HG02840 (cell line): ENCODE measurements at regions not wholly inside any gene's neighbourhood (a gene's known extent, or its start where the extent isn't known, plus 50 kb on each side); places are given as distances from the start of the nearest gene placed in this dataset.

Experiments
- ATAC-seq: cut with Tn5 transposase; IDR thresholded peaks from one replicate; pipeline ENCODE4 v1.9.1; 2021; ENCODE audit warnings: mild to moderate bottlenecking, moderate library complexity, moderate number of reproducible peaks; ENCODE audit not compliant: unreplicated experiment, low FRiP score

DNA sequence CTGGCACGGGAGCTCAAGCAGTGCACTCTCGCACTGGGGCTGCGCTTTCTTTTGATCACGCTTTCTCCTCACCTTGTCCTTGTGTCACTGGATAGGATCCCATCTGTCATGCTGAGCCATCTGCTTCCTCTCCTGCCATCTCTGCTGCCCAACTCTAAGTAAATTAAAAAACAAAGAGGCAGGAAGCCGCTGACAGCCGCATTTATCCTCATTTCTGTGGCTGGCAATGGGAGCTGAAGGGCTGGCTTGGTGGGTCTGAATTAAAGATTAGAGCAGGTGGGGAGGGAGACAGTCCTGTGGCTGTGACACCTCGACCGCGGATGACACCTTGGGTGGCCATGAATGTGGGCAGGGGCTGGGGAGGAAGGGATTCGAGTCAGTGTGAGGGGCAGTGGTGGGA is 159.2 kb upstream of the ALDH1B1 start:
- no peak for ATAC-seq

GRCh38 chr9:38232895-38233294 is 159.6 kb upstream of the ALDH1B1 start:
- no peak for ATAC-seq

DNA sequence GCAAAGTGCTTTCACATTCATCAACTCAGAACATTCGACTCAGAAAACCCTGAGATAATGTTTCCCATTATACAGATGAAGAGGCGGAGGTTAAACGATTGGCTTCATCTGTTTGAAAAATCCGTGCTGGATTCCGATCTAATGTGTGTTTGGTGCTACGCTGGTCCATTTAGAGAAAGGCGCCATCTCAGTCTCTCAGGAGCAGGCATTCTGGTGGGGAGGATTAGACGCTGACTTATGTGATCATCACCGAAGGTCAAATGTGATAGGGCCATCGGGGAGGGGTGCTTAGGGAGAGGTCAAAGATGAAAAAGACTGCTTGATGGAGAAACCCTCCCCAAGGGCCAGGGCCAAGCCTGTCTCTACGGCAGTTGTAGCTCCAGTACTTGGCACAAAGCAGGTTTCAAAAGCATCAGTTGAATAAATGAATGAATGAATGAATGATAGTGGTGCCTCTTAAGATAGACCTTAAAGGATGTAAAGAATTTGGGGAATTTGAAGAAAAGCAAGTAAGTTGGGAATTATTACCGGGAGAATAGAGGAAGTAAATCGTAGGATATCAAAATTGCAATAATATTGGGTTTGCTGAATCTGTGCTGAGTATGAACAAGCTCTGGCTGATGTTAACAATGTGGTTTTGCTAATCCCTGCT is 160.6 kb upstream of the SHB start:
- ATAC-seq: no peak

GRCh38 chr9:38229104-38229500 is 160.1 kb upstream of the SHB start:
- no peak for ATAC-seq

DNA sequence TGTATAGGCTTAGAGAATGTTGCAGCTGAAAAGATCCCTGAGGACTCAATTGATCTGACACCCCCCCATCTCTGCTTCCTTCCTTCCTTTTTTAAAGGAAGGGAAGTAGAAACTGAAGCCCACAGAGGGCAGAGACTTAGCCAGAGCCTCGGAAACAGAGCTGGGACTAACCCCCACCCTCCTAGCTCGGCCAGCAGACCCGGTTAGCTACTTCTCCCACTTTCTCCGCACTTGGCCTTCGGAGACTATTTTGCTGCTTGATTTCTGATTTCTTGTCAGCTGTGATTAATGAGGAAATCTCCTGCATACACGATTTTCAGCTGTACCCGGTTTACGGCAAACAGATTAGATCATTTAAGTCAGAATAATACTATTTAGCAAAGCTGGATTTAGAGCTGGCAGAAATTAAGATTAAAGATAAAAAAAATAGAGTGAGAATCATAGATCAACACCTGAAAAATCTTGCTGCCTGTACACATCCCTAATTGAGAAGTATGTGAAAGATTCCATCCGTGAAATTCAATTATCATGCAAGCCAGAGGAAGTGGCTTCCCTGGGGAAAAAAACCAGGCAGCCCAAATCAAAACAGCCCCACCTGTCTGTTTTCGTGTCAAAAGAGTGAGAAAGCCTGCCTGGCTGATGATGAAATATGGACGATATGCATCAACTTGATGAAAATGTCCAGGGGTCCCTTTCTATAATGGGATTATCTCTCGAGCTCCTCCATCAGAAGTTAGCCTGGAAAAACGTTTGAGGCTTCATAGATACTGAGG is 159.5 kb upstream of the SHB start:
- ATAC-seq: no peak

- ATAC-seq: no peak
Observed at GRCh38 chr9:38227656-38228055, 158.6 kb upstream of the SHB start.

DNA sequence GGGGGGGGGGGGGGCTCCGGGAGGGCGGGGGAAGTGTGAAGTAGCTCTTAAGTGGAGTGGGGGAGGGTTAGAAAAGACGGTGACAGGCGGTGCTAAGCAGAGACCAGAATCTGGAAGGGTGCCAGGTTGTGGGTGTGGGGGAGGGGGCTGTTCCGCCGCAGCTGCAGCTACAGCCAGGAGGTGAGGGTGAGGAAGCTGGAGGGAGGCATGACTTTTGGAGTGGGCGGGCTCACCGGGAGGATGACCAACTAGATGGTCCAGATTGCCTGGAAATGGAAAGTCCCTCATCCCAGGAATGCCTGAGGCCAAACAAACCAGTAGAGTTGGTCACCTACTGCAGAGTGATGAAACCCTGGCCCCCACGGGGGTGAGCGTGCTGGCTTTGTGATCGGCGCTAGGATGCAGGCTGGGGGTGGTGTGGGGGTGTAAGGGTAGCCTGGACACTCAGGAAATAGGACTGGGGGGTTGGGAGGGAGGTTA is 158.1 kb upstream of the SHB start:
- ATAC-seq: no peak

DNA sequence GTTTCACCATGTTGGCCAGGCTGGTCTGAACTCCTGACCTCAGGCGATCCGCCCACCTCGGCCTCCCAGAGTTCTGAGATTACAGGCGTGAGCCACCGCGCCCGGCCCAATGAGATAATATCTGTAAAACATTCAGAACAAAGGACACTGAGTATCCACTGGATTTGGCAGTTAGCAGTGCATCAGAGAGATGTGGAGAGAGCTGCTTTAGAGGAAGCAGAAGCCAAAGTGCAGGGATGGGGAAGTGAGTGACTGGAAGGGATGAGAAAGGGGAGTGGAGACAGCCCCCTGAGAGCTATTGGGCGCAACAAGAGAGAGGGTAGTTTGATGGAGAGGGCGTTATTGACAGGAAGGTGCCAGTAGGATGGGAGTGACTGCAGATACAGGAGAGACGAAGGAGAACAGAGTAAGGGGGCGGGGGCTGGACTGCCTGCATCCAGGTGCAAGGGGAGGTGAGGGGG is 157.5 kb upstream of the SHB start:
- ATAC-seq: no peak

- ATAC-seq: no peak
Observed at GRCh38 chr9:38224941-38225340, 155.9 kb upstream of the SHB start.

GRCh38 chr9:38216572-38216971 is 147.5 kb upstream of the SHB start:
- no peak for ATAC-seq

- ATAC-seq: no peak
Observed at GRCh38 chr9:38215465-38215864, 146.4 kb upstream of the SHB start.

- no peak for ATAC-seq
Observed at GRCh38 chr9:38214432-38214831, 145.4 kb upstream of the SHB start.

DNA sequence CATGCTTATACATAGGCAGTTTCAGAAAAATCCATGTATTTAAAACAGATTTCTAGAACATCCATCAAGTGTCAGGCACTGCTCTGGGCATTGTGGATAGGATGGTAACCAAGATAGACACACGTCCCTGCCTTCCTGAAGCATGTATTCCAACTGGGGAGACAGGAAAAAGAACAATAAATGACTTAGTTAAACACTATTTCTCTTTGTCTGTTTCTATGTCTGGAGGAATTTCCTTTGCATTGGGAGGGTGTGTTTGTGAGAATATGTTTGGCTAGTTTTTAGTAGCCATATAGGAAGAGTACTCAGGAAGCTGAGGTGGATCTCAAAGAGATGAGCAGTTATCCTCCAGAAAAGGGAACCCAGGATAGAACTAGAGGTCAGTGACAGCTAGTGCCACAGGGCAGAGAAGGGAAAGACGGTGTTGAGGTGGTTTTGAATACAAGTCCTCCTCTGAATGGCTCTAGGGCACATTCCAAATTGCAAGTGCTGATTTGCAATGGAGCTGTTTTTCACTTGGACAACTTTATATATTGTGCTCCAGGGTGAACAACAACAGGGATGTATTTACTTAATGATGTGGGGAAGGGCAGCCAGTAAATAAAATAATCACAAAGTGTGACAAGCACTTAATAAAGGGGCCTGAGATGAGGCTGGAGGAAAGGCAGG is 144.7 kb upstream of the SHB start:
- no peak for ATAC-seq

GRCh38 chr9:38212016-38212415 is 143.0 kb upstream of the SHB start:
- no peak for ATAC-seq

DNA sequence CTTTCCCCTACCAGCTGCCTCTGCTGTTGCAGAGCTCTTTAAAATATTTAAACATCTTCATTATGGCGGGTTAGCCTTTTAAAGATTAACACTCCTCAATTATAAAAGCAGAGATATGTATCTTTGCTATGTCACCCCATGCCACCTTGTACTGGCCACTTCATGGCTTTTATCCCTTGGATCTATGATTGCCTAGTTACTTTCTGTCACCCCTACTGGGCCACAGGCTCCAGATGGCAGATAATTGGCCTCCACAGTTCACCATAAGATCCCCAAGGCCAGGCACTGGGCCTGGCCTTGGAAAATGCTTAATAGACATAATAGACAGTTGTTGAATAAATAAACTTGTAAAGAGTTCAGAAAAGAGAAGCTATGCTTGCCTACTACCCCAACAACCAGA is 142.0 kb upstream of the SHB start:
- ATAC-seq: no peak

DNA sequence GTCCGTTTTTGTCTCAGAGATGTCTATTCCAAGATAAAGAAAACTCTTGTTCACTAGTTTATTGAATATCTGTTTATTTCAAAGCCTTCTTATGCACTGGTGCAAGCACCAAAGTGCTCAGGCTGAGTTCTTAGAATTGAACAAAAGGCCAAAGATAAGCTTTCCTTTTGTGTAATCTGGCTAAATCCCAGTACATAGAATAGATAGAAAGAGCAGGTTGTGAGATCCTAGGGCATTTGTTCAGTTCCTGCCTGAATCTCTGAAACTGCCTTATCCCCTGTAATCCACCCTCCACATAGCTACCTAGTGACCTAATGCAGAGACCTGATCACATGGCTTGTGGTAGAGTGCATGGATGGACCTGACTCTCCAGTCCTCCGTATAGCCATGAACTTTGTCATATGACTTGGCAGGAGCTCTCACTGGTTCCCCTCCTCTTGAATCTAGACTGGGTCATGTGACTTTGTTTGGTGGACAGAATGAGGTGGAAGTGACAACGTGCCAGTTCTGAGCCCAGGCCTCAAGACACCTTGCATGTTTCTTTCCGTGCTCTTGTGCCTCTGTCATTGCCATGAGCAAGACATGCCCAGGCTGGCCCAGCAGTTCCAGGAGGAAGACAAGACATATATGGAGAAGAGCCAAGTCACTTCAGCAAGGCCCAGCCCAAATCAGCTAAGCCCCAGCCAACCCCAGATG is 139.3 kb upstream of the SHB start:
- ATAC-seq: no peak

- no peak for ATAC-seq
Observed at GRCh38 chr9:38207247-38207778, 138.3 kb upstream of the SHB start.

DNA sequence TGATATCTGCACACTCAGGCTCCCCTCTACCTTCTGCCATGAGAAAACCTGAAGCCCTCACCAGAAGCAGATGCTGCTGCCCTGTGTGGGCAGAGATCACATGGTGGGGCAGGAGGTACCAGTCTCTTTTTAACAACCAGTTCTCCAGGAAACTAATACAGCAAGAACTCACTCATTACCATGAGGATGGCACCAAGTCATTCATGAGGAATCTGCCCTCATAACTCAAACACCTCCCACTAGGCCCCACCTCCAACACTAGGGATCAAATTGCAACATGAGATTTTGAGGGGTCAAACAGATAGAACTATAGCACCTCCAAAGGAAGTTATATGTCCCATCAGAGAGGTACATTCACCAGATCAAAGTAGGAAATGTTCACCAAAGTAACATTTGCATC is 136.3 kb upstream of the SHB start:
- ATAC-seq: no peak

- no peak for ATAC-seq
Observed at GRCh38 chr9:38202336-38202938, 133.4 kb upstream of the SHB start.

- no peak for ATAC-seq
Observed at GRCh38 chr9:38201844-38202243, 132.8 kb upstream of the SHB start.
